ENCODE measurements at regions not wholly inside any gene's neighbourhood (a gene's known extent, or its start where the extent isn't known, plus 50 kb on each side); places are given as distances from the start of the nearest gene placed in this dataset.

- TF ChIP-seq E2F4 (IDR thresholded peaks at IDR 0.05; ENCODE audit: low read depth, low read length) (no peak), ESRRA (IDR thresholded peaks at IDR 0.05; ENCODE audit: low read length) (no peak), SKIL (IDR thresholded peaks at IDR 0.05; ENCODE audit: low read depth, poor library complexity, severe bottlenecking) (no peak), ZNF274 (IDR thresholded peaks at IDR 0.05; ENCODE audit: insufficient read depth, insufficient read length) (no peak)
These were observed 103.8 kb upstream of the PDE1A start (continued) for GRCh38 chr2:182530636-182531035.

GRCh38 chr2:182540252-182540651, 113.4 kb upstream of the PDE1A start:
- no peak overlapping the region for H3K27ac ChIP-seq (ENCODE audit: control insufficient read depth, insufficient read depth)
- no peak overlapping the region for H3K4me3 ChIP-seq
- BruUV-seq (replicated peaks), result no TSS peak
- intact Hi-C loops (cut with micrococcal nuclease; ENCODE audit: unreplicated experiment), result no loop called here
- FAIRE-seq (no peak), ATAC-seq (no peak), DNase-seq (ENCODE audit: low read depth, low spot score) (no peak)
- RAD21 ChIA-PET (ENCODE audit: unreplicated experiment), result interaction anchor here (0.7 kb wide), 1 partner anchor 70 kb away, joined by 3 read pairs; no protein-coding TSS in a partner anchor
- H3K4me1 ChIP-seq (ENCODE audit: control insufficient read depth, insufficient read depth, low read length), result no peaks in the 10 kb centered on the region; the same call in 1 of the 2 replicates
- H3K79me2 ChIP-seq (ENCODE audit: control insufficient read depth, insufficient read depth, low read length), result no peaks in the 10 kb centered on the region
- H4K20me1 ChIP-seq (ENCODE audit: control insufficient read depth, insufficient read depth), result no peaks in the 10 kb centered on the region
- H3K27me3 ChIP-seq (replicated peaks in 1 of 2; ENCODE audit: control insufficient read depth in 2 of 2, insufficient read depth in 2 of 2, low read length in 1 of 2), result no peaks in the 10 kb centered on the region
- H3K9me3 ChIP-seq (replicated peaks; ENCODE audit: control insufficient read depth, insufficient read depth, low read length), result no peaks in the 10 kb centered on the region
- no peak overlapping the region for H3K4me2 ChIP-seq (ENCODE audit: control insufficient read depth, insufficient read depth)
- CTCF ChIA-PET, result interaction anchor here (1.0 to 1.5 kb wide), 3 partner anchors 10 to 38 kb away, joined by 3 to 5 read pairs (median 4); no protein-coding TSS in a partner anchor
- no peaks in the 10 kb centered on the region for H3K36me3 ChIP-seq (ENCODE audit: control insufficient read depth in 2 of 2, insufficient read depth in 2 of 2, low read length in 1 of 2)
- H3K9ac ChIP-seq (ENCODE audit: control insufficient read depth, insufficient read depth, low read length), result no peak overlapping the region
- SMC1A ChIA-PET (ENCODE audit: uncharacterized antibody, unreplicated experiment), result interaction anchor here (1.0 to 1.6 kb wide), 3 partner anchors 11 to 18 kb away, joined by 3 to 10 read pairs (median 4); no protein-coding TSS in a partner anchor
- POLR2A ChIA-PET, result no interaction called here
- 33% methylated on average over 1 of the region's 1 CpG for WGBS (ENCODE audit: insufficient coverage, insufficient replicate concordance, low lambda C conversion rate, missing lambda C conversion rate)
- no peak overlapping the region for H2AFZ ChIP-seq (ENCODE audit: control insufficient read depth, low read depth, low read length)
- in situ Hi-C loops (cut with MboI), result no loop called here
- no peak for TF ChIP-seq TCF7 (IDR thresholded peaks at IDR 0.05; ENCODE audit: borderline replicate concordance)
- TF ChIP-seq EED (IDR thresholded peaks at IDR 0.05; ENCODE audit: low read depth), result no peak
- TF ChIP-seq KAT2A (conservative IDR thresholded peaks at IDR 0.05; ENCODE audit: control insufficient read depth, low read depth, low read length), result no peak
- no peak for TF ChIP-seq STAT1 (conservative IDR thresholded peaks at IDR 0.05)
- no peak for TF ChIP-seq SIX5 (IDR thresholded peaks at IDR 0.05; ENCODE audit: low read depth, low read length, severe bottlenecking)
- no peak for TF ChIP-seq PKNOX1 (IDR thresholded peaks at IDR 0.05)
- TF ChIP-seq IRF5 (IDR thresholded peaks at IDR 0.05; ENCODE audit: borderline replicate concordance), result no peak
- TF ChIP-seq HCFC1 (IDR thresholded peaks at IDR 0.05; ENCODE audit: low read length), result no peak
- no peak for TF ChIP-seq NFIC (IDR thresholded peaks at IDR 0.05; ENCODE audit: low read depth, low read length)
- TF ChIP-seq GATAD2B (conservative IDR thresholded peaks at IDR 0.05; ENCODE audit: low read depth), result no peak
- no peak for TF ChIP-seq SREBF2 (IDR thresholded peaks at IDR 0.05; ENCODE audit: low read length)
- TF ChIP-seq ZNF384 (IDR thresholded peaks at IDR 0.05; ENCODE audit: borderline replicate concordance, low read depth, low read length), result no peak

Measured in GM12878 (cell line).